HepG2 (cell line): ENCODE measurements at regions not wholly inside any gene's neighbourhood (a gene's known extent, or its start where the extent isn't known, plus 50 kb on each side); places are given as distances from the start of the nearest gene placed in this dataset.

Source experiments
- HCFC1 ChIP-seq: fragments of 150-350 bp; IDR thresholded peaks from 2 replicates; pipeline ENCODE4 v1.6.1; 2014; ENCODE audit warnings: low read depth, low read length
- RFX5 ChIP-seq: IDR thresholded peaks from 2 replicates; pipeline ENCODE4 v1.6.1; 2011; ENCODE audit warnings: low read depth, low read length, improper control_type of control experiment
- SMC3 ChIP-seq: IDR thresholded peaks from 2 replicates; pipeline ENCODE4 v1.6.1; 2011; ENCODE audit warnings: low read length, improper control_type of control experiment
- YY1 ChIP-seq: IDR thresholded peaks from 2 replicates; pipeline ENCODE4 v1.6.1; 2011; ENCODE audit warnings: low read length, low read depth, moderate library complexity, mild to moderate bottlenecking; ENCODE audit not compliant: insufficient read depth, insufficient replicate concordance

DNA sequence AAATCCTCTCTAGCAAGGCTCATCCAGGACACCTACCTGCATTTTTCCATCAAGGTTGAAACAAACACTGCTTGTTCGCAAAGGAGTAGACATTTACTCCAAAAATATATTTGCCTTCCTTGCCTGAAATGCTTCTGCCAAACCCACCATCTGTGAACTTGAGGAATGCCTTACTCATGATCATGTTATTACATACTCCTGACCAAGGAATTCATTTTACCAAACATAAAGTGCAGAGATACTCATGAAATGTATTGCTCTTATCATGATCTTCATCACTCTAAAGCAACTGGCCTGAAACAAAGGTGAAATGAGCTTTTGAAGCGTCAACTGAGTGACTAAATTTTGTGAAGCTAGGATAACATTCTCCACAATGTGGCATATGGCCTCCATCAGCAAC is 243.1 kb upstream of the CCDC179 start:
- no peak for TF ChIP-seq RFX5
- TF ChIP-seq SMC3 = no peak
- TF ChIP-seq HCFC1 = no peak
- no peak for TF ChIP-seq YY1
